ENCODE measurements at regions not wholly inside any gene's neighbourhood (a gene's known extent, or its start where the extent isn't known, plus 50 kb on each side); places are given as distances from the start of the nearest gene placed in this dataset.

DNA sequence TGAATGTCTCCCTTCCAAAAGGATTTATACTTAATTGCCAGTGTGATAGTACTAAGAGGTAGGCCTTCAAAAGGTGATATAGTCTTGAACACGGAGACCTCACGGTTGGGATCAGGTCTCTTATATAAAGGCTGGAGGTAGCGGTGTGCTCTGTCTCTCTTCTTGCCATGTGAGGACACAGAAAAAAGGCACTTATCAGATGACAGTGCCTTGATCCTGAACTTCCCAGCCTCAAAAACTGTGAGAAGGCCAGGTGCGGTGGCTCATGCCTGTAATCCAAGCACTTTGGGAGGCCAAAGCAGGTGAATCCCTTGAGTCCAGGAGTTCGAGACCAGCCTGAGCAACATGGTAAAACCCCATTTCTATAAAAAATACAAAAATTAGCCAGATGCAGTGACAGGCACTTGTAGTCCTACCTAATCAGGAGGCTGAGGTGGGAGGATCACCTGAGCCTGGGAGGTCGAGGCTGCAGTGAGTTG, 108.9 kb upstream of the TOP3B start:
- no peak for DNase-seq

DNA sequence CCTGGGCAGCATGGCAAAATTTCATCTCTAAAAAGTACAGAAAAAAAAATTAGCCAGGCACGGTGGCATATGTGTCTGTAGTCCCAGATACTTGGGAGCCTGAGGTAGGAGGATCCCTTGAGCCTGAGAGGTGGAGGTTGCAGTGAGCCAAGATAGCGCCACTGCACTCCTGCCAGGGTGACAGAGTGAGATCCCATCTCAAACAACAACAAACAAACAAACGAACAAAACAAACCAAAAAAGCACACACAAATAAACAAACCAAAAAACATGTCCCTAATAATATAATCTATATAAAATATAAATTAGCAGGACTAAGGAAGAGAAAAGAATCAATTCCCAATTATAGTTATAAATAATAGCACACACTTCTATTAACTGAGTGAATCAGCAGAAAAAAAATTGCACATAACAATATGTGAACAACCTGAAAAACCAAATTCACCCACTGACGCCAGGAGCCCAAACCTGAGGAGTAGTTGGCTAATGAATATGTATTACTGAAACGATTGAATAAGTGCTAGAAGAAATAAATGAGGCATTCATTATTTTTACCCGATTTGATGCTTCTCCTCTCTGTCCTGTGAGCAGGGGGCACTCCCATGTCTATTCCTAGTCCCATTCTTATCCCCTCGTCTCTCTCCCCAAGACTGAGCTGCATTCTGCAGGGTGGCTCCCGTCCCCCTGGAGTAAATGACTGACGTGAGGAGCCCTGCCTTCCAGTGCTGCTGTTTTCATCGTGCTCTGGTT, 108.2 kb upstream of the TOP3B start:
- DNase-seq, result no peak

- no peak for DNase-seq
Observed at GRCh38 chr22:22089459-22090308, 107.1 kb upstream of the TOP3B start.

- DNase-seq, result no peak
Observed at GRCh38 chr22:22088658-22089458, 106.3 kb upstream of the TOP3B start.

GRCh38 chr22:22087854-22088657, 105.5 kb upstream of the TOP3B start:
- no peak for DNase-seq

DNA sequence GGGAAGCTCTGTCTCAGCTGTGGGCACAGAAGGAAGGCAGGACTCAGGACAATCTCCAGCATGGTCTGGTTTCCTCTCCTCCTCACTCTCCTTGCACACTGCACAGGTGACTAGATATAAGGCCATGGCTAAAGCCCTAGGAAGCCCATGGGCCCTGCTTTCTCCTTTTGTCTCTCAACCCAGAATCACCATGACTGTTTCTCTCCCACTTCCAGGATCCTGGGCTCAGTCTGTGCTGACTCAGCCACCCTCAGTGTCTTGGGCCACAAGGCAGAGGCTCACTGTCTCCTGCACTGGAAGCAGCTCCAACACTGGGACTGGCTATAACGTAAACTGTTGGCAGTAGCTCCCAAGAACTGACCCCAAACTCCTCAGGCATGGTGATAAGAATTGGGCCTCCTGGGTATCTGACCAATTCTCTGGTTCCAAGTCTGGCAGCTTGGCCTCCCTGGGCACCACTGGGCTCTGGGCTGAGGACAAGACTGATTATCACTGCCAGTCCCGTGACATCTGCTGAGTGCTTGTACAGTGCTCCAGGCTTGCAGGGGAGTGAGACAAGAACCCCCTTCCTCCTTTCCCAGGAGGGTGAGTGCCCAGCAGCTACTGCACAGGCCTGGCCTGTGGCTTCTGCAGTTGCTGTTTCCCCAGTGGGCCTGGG, 104.0 kb upstream of the TOP3B start:
- DNase-seq, result no peak

- DNase-seq, result no peak
Observed at GRCh38 chr22:22085702-22086500, 103.3 kb upstream of the TOP3B start.

DNA sequence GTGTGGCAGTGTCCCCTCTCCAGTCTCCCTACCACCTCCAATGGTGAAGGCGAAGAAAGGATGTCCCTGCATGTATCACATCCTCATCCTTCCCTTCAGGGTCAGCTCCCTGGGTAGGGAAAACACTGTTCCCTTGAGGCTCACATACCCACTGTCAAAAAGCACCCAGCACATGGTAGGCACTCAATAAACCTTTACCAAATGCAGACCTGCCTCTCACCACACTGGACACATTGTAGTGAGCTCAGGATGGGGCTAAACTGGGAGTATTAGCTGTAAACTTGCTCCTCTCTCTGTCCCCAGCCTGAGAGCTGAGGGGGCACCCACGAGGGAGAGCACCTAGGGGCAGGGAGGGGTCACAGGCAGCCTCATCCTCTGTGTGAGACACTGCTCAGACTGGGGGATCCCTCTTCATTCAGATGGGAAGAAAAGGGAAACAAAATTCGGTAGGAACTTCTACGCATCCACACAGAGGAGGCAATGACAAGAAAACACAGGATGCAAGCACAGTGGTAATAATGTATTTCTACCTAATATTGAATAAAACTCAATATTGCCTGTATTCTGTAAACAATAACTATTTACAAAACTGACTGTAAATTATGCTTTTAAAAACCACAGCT, 101.6 kb upstream of the TOP3B start:
- DNase-seq, result no peak

- no peak for DNase-seq
Observed at GRCh38 chr22:22082960-22083359, 100.4 kb upstream of the TOP3B start.

DNA sequence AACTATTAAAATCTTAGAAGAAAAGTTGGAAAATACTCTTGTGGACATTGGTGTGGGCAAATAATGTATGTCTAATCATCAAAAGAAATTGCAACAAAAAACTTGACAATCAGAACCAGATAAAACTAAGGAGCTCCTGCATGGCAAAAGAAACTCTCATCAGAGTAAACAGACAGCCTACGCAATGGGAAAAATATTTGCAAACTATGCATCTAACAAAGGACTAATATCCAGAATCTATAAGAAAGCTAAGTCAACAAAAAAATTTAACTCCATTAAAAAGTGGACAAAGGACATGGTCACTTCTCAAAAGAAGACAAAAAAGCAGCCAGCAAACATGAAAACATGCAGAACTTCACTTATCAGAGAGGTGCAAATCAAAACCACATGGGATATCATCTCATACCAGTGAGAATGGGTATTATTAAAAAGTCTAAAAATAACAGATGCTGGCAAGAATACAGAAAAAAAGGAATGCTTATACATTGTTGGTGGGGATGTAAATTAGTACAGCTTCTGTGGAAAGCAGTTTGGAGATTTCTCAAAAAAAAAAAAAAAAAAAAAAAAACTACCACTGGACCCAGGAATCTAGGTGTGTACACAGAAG, 99.7 kb upstream of the TOP3B start:
- DNase-seq, result no peak

DNA sequence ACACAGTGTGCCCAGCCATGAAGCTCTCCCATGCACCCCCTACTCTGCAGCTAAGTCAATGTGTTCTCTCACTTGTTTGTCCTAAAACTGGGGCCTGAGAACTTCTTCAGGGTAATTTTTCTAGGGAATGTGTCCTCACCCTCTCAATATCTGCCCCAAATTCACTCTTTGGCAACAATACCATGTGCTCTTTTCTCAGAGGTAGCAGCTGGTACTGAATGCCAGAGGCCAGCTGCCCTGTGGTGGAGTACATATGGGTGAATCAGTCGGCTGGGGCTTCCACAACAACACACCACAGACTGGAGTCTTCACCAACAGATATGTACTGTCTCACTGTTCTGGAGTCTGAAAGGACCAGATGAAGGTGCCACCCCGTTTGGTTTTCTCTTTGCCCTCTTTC, 97.7 kb upstream of the TOP3B start:
- no peak for DNase-seq

DNA sequence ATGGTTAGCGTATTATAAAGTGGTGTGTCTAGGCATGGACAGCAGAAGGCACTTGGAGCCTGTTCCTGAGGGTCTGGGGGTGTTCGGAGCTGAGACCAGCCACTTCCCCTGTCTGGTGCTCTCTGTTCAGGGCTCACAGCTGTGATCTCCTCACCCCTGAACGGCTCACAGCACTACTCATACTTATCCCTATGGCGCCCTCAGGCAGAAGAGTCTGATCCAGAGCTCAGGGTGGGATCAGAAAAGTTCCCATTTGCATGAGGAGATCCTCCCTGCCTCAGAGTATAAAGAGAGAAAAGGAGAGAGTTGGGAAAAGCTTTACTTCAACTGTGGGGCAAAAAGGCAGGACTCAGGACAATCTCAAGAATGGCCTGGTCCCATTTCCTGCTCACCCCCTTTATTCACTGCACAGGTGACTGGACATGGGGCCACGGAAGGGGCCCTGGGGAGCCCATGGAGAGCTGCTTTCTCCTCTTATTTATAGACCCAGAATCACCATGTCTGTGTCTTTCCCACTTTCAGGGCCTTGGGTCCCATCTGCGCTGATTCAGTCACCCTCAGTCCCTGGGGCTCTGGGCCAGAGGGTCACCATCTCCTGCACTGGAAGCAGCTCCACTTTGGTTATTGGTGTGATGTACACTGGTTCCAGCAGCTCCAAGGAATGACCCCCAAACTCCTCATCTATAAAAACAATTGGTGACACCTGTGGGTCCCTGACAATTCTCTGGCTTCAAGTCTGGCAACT, 97.0 kb upstream of the TOP3B start:
- no peak for DNase-seq

DNA sequence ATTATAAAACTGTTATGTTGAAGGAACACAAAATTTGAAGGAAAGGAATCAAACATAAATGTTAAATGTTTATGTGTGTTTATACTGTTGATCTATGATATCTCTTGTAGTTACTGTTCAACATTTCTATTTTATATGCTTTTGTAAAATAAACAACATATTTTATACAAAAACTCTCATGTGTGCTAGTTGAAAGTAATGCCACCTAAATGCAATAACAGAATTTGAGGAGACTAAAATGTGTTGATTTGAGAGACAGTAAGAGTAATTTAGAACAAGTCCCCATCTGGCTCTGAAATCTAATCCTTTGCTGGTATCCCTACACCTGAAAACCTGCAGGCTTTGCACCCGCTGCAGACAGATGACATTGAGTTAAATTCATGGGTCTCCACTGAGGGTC, 95.7 kb upstream of the TOP3B start:
- DNase-seq, result no peak

GRCh38 chr22:22076932-22077703, 94.5 kb upstream of the TOP3B start:
- DNase-seq, result no peak

DNA sequence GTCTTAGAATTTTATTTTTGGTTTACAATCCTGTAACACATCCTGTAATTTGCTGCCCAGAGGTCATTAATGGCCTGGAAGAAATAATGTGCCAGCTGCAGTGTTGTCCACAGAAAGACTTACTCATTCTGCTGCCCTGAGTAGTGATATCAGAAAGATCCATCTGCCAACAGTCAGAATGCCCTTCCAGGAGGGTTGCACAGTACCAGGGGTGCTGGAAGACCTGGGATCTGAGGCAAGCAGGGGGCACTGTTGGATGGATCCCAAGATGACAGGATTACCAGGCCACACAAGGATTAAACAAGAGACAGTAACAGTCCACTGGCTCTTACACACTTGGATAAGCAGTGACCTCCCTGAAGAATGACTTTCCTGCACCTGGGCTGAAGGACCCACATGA, 93.8 kb upstream of the TOP3B start:
- no peak for DNase-seq

DNA sequence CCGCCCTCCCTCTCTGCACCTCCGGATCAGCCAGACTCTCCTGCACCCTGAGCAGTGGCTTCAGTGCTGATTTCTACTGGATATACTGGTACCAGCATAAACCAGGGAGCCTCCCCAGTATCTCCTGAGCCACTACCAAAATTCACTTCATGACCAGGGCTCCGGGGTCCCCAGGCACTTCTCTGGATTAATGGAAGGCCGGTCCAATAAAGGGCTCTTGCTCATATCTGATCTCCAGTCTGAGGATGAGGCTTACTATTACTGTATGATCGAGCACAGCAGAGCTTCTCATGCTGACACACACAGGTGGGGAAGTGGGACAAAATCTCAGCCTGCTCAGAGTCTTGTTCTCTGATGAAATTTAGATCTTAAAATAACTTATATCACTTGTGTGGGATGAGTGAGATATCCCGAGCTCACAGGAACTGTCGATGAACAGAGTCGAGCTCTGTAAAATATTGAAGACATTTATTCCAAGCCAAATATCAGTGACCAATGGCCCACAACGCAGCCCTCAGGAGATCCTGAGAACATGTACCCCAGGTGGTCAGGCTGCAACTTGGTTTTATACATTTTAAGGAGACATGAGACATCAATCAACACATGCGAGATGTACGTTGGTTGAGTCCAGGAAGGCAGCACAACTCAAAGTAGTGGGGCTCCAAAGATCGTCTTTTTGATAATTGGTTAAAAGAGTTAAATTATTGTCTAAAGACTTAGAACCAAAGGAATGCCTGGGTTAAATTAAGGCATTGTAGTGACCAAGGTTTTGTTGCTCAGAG, 93.0 kb upstream of the TOP3B start:
- DNase-seq, result no peak

GRCh38 chr22:22074634-22075381, 92.2 kb upstream of the TOP3B start:
- no peak for DNase-seq
